Left cardiac atrium (tissue), 4 donors: ENCODE measurements at regions not wholly inside any gene's neighbourhood (a gene's known extent, or its start where the extent isn't known, plus 50 kb on each side); places are given as distances from the start of the nearest gene placed in this dataset.

Experiments used
- ATAC-seq, 2 donors: fragments of 200-7000 bp; cut with Tn5 transposase; one replicate each; pipeline ENCODE4 v1.9.1; 2020; ENCODE audit warnings: mild to moderate bottlenecking in 2 of 2, moderate library complexity in 2 of 2
- DNase-seq: peaks from one replicate; pipeline ENCODE4 v3.0.0-alpha.2; 2020
- intact Hi-C, 2 donors: fragments of 100-400 bp; cut with DNase I; formaldehyde crosslinking; loops; one replicate each; pipeline versions ENCODE4 v1.14.1 to v1.15.1; 2022 to 2023
- donor health status: DM: no; HTN: yes; CAD: no.
- donor health status: DM: no; HTN: yes; CAD: no; lungs with severe emphysema.
- donor health status: DM: yes; HTN: yes; CAD: no.
- donor health status: Dilated cardiomyopathy.

DNA sequence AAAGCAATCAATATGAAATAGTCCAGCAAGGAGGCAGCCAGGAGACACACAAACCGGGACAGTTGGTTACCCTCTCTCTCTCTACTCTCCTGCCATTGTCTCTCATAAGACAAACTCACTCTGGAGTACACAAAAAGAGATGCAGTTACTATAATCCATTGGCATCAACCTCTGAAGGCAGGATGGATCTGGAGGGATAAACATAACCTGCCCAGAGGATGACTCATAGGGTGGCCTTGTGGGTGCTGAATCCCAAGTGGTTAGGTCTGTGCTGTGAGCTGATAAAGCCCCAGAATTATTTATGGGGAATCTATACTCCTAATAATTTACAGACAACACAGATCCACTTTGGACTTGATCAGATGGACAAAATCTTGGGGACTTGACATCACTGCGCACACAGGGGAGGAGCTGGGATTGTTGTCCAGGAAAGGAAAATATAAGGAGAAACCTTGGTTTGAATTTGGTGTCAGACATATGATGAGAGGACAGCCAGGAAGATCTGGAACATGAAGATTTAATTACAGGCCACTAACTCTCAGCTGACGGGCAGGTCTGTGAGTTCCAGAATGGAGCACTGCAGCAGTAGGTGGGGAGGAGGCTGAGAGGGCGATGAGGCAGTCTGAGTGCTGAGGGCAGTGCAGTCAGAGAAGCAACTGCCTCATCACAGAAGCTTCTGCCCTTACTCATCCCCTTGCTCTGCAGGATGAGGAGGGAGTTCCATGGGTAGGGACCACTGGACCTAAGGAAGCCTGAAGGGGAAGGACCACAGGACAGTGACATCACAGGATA, 113.9 kb upstream of the PRSS58 start:
- no peak for DNase-seq
- intact Hi-C loops = no loop called here

DNA sequence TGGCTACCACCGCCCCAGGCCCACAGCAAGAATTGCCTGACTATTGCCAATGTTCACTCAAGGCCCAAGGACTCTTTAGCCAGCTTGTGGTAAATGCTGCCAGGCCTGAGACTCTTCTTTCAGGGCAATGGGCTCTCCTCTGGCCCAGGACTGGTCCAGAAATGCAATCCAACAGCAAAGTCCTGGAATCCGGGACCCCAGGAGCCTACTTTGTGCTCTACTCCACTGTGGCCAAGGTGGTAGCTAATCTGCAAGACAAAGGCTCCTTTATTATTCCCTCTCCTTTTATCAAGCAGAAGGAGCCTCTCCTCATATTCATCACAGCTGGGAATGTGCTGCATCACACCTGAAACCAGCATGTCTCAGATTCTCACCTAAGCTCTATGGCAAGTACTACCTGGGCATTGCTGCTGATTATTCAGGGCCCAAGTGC, 107.6 kb upstream of the PRSS58 start:
- intact Hi-C loops = no loop called here
- ATAC-seq (no peak), DNase-seq (no peak)

More for the DNA sequence above, 113.9 kb upstream of the PRSS58 start:
- ATAC-seq = no peak

- intact Hi-C loops = no loop called here
- DNase-seq (no peak), ATAC-seq (no peak)
Observed at GRCh38 chr7:142364551-142364950, 106.7 kb upstream of the PRSS58 start.

GRCh38 chr7:142362349-142362748, 104.5 kb upstream of the PRSS58 start:
- intact Hi-C loops = no loop called here
- DNase-seq (no peak), ATAC-seq (no peak)

- ATAC-seq (peak in 1 of 2 donors; percentile 47), DNase-seq (no peak)
- intact Hi-C loops = no loop called here
Observed at GRCh38 chr7:142359694-142360279, 101.9 kb upstream of the PRSS58 start.

DNA sequence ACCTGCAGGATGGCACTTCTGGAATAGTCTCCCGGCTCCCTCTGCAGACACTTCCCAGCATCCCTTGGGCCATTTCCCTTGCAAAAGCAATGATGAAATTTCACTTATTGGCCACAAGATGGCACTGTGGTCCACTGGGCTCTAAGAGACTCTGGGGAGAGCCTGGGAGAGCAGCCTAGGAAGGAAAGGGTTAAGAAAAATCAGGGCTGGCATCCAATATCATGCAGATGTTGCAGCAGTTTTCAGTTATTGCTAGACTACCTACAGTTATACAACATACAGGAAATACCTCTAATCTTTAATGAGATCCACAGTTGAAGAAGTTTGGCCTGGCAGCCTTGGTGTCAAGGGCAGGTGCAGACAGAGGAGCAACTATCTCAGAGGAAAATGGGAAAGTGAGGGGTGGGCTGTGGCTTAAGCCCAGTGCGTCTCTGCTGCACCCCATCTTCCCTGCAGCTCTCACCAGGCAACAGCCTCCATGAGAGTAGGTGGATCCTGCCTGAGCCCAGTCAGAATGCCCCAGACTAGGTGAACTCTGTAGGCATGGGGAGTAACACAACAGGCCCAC, 100.2 kb upstream of the PRSS58 start:
- DNase-seq (no peak), ATAC-seq (peak; percentile 50 to 68)
- intact Hi-C loops = no loop called here

- intact Hi-C loops = no loop called here
- DNase-seq (no peak), ATAC-seq (no peak)
Observed at GRCh38 chr7:142356166-142356565, 98.3 kb upstream of the PRSS58 start.

DNA sequence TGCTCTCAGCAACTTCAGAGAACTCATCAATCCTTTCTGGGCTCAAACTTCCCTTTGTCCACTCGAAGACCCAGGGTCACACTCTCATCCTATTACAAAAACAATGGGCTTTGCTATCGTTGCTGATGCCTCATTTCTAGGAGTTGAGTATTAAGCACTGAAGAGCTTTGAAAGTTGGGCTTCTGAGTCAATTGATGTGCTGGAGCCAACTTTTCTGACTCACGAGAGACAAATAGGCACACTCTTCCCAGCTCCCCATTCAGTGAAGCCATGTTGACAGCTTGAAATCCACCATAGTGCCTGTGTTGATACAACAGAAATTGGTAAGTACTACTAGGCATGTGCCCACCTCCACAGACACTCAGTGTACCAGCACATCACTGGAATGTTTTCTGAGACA, 97.5 kb upstream of the PRSS58 start:
- DNase-seq = no peak
- intact Hi-C loops = no loop called here
- ATAC-seq = peak in 1 of 2 donors; percentile 22

DNA sequence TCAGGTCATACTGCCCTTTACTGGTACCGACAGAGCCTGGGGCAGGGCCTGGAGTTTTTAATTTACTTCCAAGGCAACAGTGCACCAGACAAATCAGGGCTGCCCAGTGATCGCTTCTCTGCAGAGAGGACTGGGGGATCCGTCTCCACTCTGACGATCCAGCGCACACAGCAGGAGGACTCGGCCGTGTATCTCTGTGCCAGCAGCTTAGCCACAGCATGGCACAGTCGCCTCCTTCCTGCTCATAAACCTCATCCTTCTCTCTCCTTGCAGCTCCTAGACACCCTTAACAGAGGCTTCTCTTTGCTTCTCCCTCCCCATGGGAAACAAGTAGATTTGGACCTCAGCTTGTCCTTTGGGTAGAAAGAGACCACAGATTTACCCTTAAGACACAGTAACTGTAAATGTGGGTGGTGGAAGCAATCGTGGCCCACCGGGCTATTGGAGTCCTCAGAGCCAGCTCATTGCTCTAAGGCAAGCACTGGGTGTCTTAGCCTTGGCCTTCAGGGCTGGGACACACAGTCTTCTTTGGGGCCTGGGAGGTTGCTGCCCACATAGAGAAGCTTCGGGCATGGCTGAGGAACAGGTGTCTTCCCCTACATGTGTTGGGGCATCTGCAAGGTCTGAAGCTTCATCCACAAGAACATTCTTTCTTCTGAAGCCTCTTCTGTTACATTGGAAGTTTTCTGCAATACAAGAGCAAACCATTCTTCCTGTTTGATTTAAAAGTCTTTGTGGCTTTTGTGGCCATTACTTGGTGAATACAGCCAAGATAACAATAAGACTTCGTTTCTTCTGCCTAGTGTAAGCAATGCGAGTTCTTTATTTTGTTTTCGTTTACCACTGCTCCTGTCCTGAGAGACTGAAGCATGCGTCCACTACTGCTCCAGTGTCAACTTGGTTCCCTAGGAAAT, 95.5 kb upstream of the PRSS58 start:
- DNase-seq = no peak
- ATAC-seq = no peak
- intact Hi-C loops = no loop called here

- DNase-seq (no peak), ATAC-seq (no peak)
- intact Hi-C loops = no loop called here
Observed at GRCh38 chr7:142352543-142352942, 94.7 kb upstream of the PRSS58 start.

GRCh38 chr7:142351145-142351544, 93.3 kb upstream of the PRSS58 start:
- DNase-seq = no peak
- intact Hi-C loops = no loop called here
- no peak for ATAC-seq

- ATAC-seq (no peak), DNase-seq (no peak)
- intact Hi-C loops = no loop called here
Observed at GRCh38 chr7:142349670-142350405, 92.0 kb upstream of the PRSS58 start.

GRCh38 chr7:142348921-142349405, 91.1 kb upstream of the PRSS58 start:
- intact Hi-C loops = no loop called here
- no peak for DNase-seq
- ATAC-seq = no peak

- ATAC-seq = no peak
- DNase-seq = no peak
- intact Hi-C loops = no loop called here
Observed at GRCh38 chr7:142348100-142348499, 90.2 kb upstream of the PRSS58 start.

- ATAC-seq (no peak), DNase-seq (no peak)
- intact Hi-C loops = no loop called here
Observed at GRCh38 chr7:142347091-142347490, 89.2 kb upstream of the PRSS58 start.

- intact Hi-C loops = loop anchor here in 1 of 2 donors (2.0 kb wide), 1 partner anchor 37 kb away; no protein-coding TSS in a partner anchor
- no peak for DNase-seq
- no peak for ATAC-seq
Observed at GRCh38 chr7:142345811-142346210, 88.0 kb upstream of the PRSS58 start.

- no peak for ATAC-seq
- DNase-seq = no peak
Observed at GRCh38 chr7:142338633-142339501, 81.0 kb upstream of the PRSS58 start.

More at GRCh38 chr7:142338633-142339501, 81.0 kb upstream of the PRSS58 start:
- intact Hi-C loops = no loop called here
